Natural killer cell (primary cell): ENCODE measurements at regions not wholly inside any gene's neighbourhood (a gene's known extent, or its start where the extent isn't known, plus 50 kb on each side); places are given as distances from the start of the nearest gene placed in this dataset.

Experiments
- ATAC-seq, 3 donors: fragments of 150-1000 bp in 2 of 3; fragments of 200-7000 bp in 1 of 3; cut with Tn5 transposase; 1 replicate in 1 of 3; 2 replicates in 2 of 3; pipeline ENCODE4 v1.10.0; 2021; ENCODE audit warnings: mild to moderate bottlenecking in 2 of 3, moderate library complexity in 2 of 3
- DNase-seq, 2 donors: peaks; one replicate each; pipeline versions ENCODE4 v3.0.0 to v3.0.0-alpha.2; 2013 to 2021; ENCODE audit warnings: mixed read lengths in 1 of 2
- H3K27ac ChIP-seq: one replicate; pipeline ENCODE4 v1.5.1; 2013; ENCODE audit warnings: mild to moderate bottlenecking, low read length
- H3K27me3 ChIP-seq: one replicate; pipeline ENCODE4 v1.6.1; 2013; ENCODE audit warnings: low read length; ENCODE audit not compliant: control insufficient read depth, insufficient read depth
- H3K36me3 ChIP-seq: one replicate; pipeline ENCODE4 v1.6.1; 2013; ENCODE audit warnings: low read length; ENCODE audit not compliant: control insufficient read depth, insufficient read depth
- H3K4me1 ChIP-seq: one replicate; pipeline ENCODE4 v1.6.1; 2013; ENCODE audit warnings: low read length; ENCODE audit not compliant: control insufficient read depth, insufficient read depth
- H3K4me3 ChIP-seq: one replicate; pipeline ENCODE4 v1.5.1; 2013; ENCODE audit warnings: low read length
- H3K9me3 ChIP-seq: one replicate; pipeline ENCODE4 v1.6.1; 2013; ENCODE audit warnings: low read length; ENCODE audit not compliant: control insufficient read depth, insufficient read depth
- H3K27ac Mint-ChIP-seq, 2 donors: one replicate each; pipeline ENCODE4 v1.8.0; 2022; ENCODE audit warnings: mild to moderate bottlenecking in 2 of 2, mixed read lengths in 2 of 2, moderate library complexity in 1 of 2
- H3K27me3 Mint-ChIP-seq, 2 donors: one replicate each; pipeline ENCODE4 v1.8.0; 2022; ENCODE audit warnings: low read depth in 2 of 2, mixed read lengths in 2 of 2
- H3K36me3 Mint-ChIP-seq: one replicate; pipeline ENCODE4 v1.8.0; 2022; ENCODE audit warnings: mixed read lengths
- H3K4me1 Mint-ChIP-seq, 2 donors: one replicate each; pipeline ENCODE4 v1.8.0; 2022; ENCODE audit warnings: mixed read lengths in 2 of 2
- H3K4me3 Mint-ChIP-seq: one replicate; pipeline ENCODE4 v1.8.0; 2022; ENCODE audit warnings: mild to moderate bottlenecking, moderate library complexity, mixed read lengths
- H3K9me3 Mint-ChIP-seq, 2 donors: one replicate each; pipeline ENCODE4 v1.8.0; 2022; ENCODE audit warnings: mixed read lengths in 2 of 2
- WGBS: methylation state at CpG from one replicate; pipeline ENCODE4 v1.1.7; 2013; ENCODE audit warnings: missing lambda C conversion rate; ENCODE audit not compliant: insufficient coverage; 5-methylcytosine and 5-hydroxymethylcytosine counted together
- intact Hi-C: fragments of 100-400 bp; cut with micrococcal nuclease; formaldehyde crosslinking; loops from one replicate; pipeline ENCODE4 v1.14.2; 2022
- TF ChIP-seq, protein P1 (sequence below): fragments of 200-600 bp; IDR thresholded peaks from one replicate; pipeline ENCODE4 v1.8.0; 2022; ENCODE audit warnings: antibody characterized with exemption

DNA sequence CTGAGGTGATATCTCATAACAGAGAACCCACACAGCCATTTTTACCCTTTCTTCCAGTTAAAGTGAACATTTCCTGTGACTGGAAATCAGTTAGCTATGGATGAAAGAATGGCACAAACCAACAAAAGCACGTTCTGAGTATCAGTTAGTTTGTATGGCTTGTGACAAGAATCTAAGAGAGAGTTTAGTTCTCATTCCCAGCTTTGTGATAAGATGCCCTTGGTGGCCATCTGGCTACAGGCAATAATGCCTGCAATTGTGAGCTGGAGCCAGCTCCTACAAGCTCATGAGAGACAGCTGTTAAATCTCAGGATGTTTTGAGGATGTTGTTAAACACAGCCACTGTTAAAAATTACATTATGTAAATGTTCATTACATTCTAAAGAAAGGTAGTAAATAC is 122.0 kb upstream of the FRMD6 start:
- DNase-seq, result no peak
- WGBS, result 33% methylated on average over 1 of the region's 1 CpG
- H3K36me3 Mint-ChIP-seq, result no peaks in the 10 kb centered on the region

DNA sequence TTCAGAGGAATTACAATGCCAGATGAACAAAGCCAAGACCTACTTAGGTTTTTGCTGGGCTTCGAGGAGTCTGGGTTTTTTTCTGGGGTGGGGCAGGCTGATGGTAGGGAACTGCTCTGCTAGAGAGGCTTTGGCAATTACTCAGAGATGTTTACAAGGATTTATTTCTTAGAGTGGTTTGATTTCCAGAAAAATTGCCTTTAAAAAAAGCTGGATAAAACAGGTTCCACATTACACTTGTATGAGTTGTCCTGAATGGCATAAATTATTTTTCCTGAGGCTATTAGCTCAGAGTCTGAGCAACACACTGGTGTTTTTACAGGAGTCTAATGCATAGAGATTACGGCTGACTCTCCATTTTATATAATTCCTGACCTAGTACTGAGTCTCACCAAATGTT is 118.5 kb upstream of the FRMD6 start:
- Mint-ChIP-seq H3K27ac (no peak overlapping the region), H3K27me3 (peaks cover 10 to 22% of the 10 kb centered on the region in 2 donors), H3K9me3 (no peaks in the 10 kb centered on the region), H3K36me3 (no peaks in the 10 kb centered on the region), H3K4me3 (no peak overlapping the region), H3K4me1 (no peaks in the 10 kb centered on the region)
- ATAC-seq (no peak), DNase-seq (no peak)
- TF ChIP-seq, protein P1, sequence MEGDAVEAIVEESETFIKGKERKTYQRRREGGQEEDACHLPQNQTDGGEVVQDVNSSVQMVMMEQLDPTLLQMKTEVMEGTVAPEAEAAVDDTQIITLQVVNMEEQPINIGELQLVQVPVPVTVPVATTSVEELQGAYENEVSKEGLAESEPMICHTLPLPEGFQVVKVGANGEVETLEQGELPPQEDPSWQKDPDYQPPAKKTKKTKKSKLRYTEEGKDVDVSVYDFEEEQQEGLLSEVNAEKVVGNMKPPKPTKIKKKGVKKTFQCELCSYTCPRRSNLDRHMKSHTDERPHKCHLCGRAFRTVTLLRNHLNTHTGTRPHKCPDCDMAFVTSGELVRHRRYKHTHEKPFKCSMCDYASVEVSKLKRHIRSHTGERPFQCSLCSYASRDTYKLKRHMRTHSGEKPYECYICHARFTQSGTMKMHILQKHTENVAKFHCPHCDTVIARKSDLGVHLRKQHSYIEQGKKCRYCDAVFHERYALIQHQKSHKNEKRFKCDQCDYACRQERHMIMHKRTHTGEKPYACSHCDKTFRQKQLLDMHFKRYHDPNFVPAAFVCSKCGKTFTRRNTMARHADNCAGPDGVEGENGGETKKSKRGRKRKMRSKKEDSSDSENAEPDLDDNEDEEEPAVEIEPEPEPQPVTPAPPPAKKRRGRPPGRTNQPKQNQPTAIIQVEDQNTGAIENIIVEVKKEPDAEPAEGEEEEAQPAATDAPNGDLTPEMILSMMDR, result no peak
- Histone ChIP-seq H3K4me3 (no peak overlapping the region), H3K27me3 (no peaks in the 10 kb centered on the region), H3K4me1 (no peaks in the 10 kb centered on the region), H3K36me3 (no peaks in the 10 kb centered on the region), H3K27ac (no peak overlapping the region), H3K9me3 (no peaks in the 10 kb centered on the region)
- intact Hi-C loops, result no loop called here
- 75% methylated on average over 2 of the region's 2 CpGs for WGBS

More for the DNA sequence above, 122.0 kb upstream of the FRMD6 start:
- no peak overlapping the region for H3K27ac Mint-ChIP-seq
- peaks cover 21 to 43% of the 10 kb centered on the region in 2 donors for H3K27me3 Mint-ChIP-seq
- no peak overlapping the region for H3K4me3 ChIP-seq
- H3K27me3 ChIP-seq, result no peaks in the 10 kb centered on the region
- no peaks in the 10 kb centered on the region for H3K4me1 Mint-ChIP-seq
- H3K36me3 ChIP-seq, result no peaks in the 10 kb centered on the region
- no peaks in the 10 kb centered on the region for H3K4me1 ChIP-seq
- intact Hi-C loops, result no loop called here
- TF ChIP-seq, protein P1, result no peak
- no peak overlapping the region for H3K27ac ChIP-seq
- no peaks in the 10 kb centered on the region for H3K9me3 Mint-ChIP-seq
- no peaks in the 10 kb centered on the region for H3K9me3 ChIP-seq
- no peak overlapping the region for H3K4me3 Mint-ChIP-seq
- ATAC-seq, result no peak

DNA sequence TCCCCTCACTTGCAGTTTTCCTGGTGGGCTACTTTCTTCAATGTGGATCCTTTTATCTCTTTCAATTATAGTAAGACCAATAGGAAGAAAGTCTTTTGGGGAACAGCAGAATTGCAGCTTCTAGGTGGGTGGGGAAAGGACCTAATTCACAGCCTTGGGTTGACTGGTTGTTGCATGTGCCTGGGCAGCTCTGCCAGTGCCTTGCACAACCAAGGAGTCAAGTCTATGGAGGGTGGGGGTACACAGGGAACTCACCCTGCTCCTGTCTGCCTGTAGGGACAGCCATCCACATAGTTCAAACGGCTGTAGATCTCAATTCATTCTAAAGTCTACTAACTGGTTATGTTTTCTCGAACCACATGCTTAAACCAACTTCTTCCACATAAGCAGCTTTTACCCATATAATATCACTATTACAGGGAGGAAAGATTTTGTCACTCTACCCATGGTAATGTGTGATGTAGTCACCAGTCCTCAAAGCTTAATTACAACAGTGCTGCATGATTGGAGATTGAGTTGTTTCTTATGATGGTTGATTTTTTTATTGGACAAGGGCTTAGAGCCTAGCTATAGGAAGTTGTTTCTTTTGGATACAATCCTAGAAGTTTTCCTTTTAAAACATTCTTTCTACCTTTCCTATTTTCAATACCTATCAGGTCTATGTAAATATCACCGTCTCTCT is 117.7 kb upstream of the FRMD6 start:
- TF ChIP-seq, protein P1, result no peak
- DNase-seq (no peak), ATAC-seq (no peak)
- Mint-ChIP-seq H3K36me3 (no peaks in the 10 kb centered on the region), H3K27me3 (peaks cover 3 to 13% of the 10 kb centered on the region in 2 donors), H3K27ac (no peak overlapping the region), H3K9me3 (no peaks in the 10 kb centered on the region), H3K4me1 (no peaks in the 10 kb centered on the region), H3K4me3 (no peak overlapping the region)
- intact Hi-C loops, result no loop called here
- no peaks in the 10 kb centered on the region for H3K9me3 ChIP-seq
- H3K27me3 ChIP-seq, result no peaks in the 10 kb centered on the region
- H3K4me1 ChIP-seq, result no peaks in the 10 kb centered on the region
- H3K27ac ChIP-seq, result no peak overlapping the region
- H3K4me3 ChIP-seq, result no peak overlapping the region
- 93% methylated on average over 3 of the region's 3 CpGs for WGBS
- no peaks in the 10 kb centered on the region for H3K36me3 ChIP-seq

DNA sequence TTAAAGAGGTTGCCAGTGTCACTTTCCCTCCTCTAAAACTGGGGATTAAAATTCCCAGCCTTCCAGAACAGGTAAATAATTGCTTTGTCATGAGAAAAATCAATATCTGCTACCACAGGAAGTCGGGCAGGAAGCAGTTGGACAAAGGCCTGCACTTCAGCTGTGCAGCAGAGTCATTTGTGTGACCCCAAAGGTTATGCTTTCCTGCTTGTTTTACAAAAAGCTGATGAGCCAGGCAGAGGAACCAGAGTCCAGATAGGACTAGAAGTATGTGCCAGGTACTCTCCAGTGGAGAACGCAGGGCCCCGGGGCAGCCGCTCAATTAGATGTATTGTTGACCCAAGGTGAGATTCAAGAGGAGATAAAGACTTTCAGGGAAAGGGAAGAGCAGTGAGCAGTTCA is 117.1 kb upstream of the FRMD6 start:
- Mint-ChIP-seq H3K9me3 (no peaks in the 10 kb centered on the region), H3K27ac (no peak overlapping the region), H3K4me1 (no peaks in the 10 kb centered on the region), H3K4me3 (no peak overlapping the region), H3K36me3 (no peaks in the 10 kb centered on the region), H3K27me3 (peaks cover 6 to 7% of the 10 kb centered on the region in 2 donors)
- TF ChIP-seq, protein P1, result no peak
- no peak for ATAC-seq
- Histone ChIP-seq H3K27me3 (no peaks in the 10 kb centered on the region), H3K9me3 (no peaks in the 10 kb centered on the region), H3K36me3 (no peaks in the 10 kb centered on the region), H3K27ac (no peak overlapping the region), H3K4me1 (no peaks in the 10 kb centered on the region), H3K4me3 (no peak overlapping the region)
- WGBS, result 57% methylated on average over 4 of the region's 4 CpGs
- intact Hi-C loops, result no loop called here
- no peak for DNase-seq
